ENCODE measurements at regions not wholly inside any gene's neighbourhood (a gene's known extent, or its start where the extent isn't known, plus 50 kb on each side); places are given as distances from the start of the nearest gene placed in this dataset.

GRCh38 chr14:40623643-40624042 lies 983.0 kb upstream of the LRFN5 start:
- TF ChIP-seq, protein P1, sequence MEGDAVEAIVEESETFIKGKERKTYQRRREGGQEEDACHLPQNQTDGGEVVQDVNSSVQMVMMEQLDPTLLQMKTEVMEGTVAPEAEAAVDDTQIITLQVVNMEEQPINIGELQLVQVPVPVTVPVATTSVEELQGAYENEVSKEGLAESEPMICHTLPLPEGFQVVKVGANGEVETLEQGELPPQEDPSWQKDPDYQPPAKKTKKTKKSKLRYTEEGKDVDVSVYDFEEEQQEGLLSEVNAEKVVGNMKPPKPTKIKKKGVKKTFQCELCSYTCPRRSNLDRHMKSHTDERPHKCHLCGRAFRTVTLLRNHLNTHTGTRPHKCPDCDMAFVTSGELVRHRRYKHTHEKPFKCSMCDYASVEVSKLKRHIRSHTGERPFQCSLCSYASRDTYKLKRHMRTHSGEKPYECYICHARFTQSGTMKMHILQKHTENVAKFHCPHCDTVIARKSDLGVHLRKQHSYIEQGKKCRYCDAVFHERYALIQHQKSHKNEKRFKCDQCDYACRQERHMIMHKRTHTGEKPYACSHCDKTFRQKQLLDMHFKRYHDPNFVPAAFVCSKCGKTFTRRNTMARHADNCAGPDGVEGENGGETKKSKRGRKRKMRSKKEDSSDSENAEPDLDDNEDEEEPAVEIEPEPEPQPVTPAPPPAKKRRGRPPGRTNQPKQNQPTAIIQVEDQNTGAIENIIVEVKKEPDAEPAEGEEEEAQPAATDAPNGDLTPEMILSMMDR (conservative IDR thresholded peaks at IDR 0.05 in 1 of 2, IDR thresholded peaks at IDR 0.05 in 1 of 2; ENCODE audit: low read depth in 1 of 2, low read length in 2 of 2) = no peak
- TF ChIP-seq EZH2 (IDR thresholded peaks at IDR 0.05; ENCODE audit: low read length, missing control alignments) = no peak

All from fibroblast of lung (primary cell).